Ishikawa (cell line): ENCODE measurements at regions not wholly inside any gene's neighbourhood (a gene's known extent, or its start where the extent isn't known, plus 50 kb on each side); places are given as distances from the start of the nearest gene placed in this dataset.

Experiments used
- RAD21 ChIP-seq: IDR thresholded peaks from 2 replicates; pipeline ENCODE4 v1.6.1; 2012; ENCODE audit warnings: low read depth
- TF ChIP-seq, protein P1 (sequence below): IDR thresholded peaks from 2 replicates; pipeline ENCODE4 v1.6.1; 2012
- TF ChIP-seq, protein P2 (sequence below): IDR thresholded peaks from 2 replicates; pipeline ENCODE4 v1.6.1; 2012

DNA sequence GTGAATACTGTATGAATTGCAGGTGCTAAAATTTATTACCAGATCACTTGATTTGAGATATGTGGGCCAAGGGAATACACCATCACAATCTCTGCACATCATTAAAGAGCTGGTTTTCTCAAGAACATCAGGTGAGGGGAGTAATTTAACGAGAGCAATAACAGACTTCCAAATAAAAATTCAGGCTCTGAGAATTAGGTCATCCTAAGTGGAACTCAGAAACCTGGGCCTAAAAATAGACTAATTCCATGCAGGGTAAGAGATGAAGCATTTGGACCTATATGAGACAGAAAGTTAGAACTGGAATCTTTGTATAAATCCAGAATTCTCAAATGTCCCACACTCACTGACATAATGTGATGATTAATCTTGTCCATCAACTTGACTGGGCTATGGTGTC is 331.1 kb downstream of the ZNF621 start:
- no peak for TF ChIP-seq RAD21
- TF ChIP-seq, protein P1, sequence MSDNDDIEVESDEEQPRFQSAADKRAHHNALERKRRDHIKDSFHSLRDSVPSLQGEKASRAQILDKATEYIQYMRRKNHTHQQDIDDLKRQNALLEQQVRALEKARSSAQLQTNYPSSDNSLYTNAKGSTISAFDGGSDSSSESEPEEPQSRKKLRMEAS = no peak
- TF ChIP-seq, protein P2, sequence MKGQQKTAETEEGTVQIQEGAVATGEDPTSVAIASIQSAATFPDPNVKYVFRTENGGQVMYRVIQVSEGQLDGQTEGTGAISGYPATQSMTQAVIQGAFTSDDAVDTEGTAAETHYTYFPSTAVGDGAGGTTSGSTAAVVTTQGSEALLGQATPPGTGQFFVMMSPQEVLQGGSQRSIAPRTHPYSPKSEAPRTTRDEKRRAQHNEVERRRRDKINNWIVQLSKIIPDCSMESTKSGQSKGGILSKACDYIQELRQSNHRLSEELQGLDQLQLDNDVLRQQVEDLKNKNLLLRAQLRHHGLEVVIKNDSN = no peak
